Hematopoietic multipotent progenitor cell treated with erythropoietin and hydrocortisone succinate and interleukin-3 and kit ligand, for 4 days (in vitro differentiated cells): ENCODE measurements at regions not wholly inside any gene's neighbourhood (a gene's known extent, or its start where the extent isn't known, plus 50 kb on each side); places are given as distances from the start of the nearest gene placed in this dataset.
A peak's percentile ranks its signal among the peaks of the same experiment; 100 is the strongest.
"Not testable (repeated sequence)": the region's sequence is repeated elsewhere in the genome, so short reads cannot be mapped to it uniquely, and the experiment has no call there.

Source experiments
- DNase-seq: peaks from one replicate; pipeline ENCODE4 v3.0.0-alpha.2; 2015

DNA sequence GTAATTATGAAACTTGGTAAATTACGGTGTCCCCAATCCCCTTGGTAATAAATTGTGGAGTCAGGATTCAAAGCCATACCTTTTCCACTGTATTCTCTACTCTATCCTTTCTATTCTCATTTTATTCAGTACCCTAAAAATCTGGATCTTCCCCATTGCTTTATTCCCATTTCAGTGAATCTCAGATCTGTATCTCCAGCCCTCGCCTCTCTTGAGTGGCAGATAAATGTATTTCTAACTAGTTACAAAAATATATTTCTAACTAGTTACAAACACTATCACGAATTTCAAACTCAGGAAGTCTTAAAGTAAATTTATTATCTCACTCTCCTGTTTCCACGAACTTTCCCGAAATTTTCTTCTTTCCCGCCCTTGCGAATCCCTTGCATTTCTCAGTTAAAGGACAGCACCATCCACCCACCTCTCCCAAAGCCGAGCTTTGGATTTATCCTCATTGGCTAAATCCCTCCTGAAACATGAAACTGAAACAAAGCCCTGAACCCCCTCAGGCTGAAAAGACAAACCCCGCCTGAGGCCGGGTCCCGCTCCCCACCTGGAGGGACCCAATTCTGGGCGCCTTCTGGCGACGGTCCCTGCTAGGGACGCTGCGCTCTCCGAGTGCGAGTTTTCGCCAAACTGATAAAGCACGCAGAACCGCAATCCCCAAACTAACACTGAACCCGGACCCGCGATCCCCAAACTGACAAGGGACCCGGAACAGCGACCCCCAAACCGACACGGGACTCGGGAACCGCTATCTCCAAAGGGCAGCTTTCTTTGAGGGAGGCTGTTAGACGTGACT, 164.3 kb upstream of the PABPC3 start:
- peak; percentile 81 for DNase-seq

GRCh38 chr13:24933106-24934023, 162.6 kb upstream of the PABPC3 start:
- DNase-seq, result peak; percentile 84

DNA sequence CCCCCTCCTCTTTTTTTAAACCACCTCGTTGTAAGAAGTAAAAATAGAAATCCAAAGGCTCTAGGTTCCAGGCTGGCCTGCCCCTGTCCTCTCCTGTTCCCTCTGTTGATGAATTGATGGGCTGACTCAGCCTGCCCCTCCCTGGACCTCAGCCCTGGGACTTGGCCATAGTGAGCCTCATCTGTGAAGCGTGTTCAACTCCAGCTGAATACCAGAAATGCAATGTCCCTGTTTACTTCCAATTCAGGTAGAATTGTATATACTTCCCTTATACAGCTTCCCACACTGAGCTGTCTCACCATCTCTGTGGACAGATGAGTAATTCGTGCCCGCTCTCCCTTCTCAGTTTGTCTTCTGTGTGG, 161.9 kb upstream of the PABPC3 start:
- DNase-seq, result peak; percentile 34

DNA sequence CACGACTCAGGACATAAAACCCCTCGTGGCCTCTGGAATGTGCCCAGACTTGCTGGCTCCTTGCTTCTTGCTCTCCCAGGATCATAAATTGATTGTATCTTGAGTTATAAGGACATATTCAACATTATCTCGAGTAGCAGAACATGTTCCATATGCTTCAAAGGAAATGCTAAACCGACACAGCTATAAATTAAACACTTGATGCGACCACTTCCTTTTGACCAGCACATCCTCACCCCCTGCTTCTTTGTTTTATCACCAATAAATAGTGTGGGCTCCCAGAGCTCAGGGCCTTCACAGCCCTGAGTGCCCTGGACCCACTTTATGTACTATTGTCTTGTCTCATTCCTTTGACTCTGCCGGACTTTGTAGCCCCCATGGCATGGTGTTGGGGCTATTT, 157.0 kb upstream of the PABPC3 start:
- peak; percentile 75 for DNase-seq

- not testable (repeated sequence) for DNase-seq
These were observed 154.8 kb upstream of the PABPC3 start for GRCh38 chr13:24941023-24941713.

GRCh38 chr13:24943136-24943535, 152.8 kb upstream of the PABPC3 start:
- no peak for DNase-seq

DNA sequence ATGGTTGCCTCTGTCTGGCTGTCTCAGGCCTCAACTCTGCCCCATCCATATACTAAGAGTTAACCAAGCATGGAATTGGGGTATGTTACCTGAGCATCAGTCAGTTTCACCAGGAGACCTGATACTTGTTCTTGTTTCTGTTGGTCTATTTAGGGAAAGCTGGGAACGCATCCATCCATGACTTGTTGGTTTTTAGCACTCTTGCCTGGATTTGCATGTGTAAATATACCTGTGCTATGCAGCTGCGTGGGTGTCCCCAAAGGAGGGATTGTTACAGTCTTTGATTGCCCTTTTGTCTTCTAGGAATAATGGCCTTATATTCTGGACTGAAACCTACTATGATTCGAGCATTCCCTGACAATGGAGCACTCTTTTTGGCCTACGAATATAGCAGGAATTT, 151.9 kb upstream of the PABPC3 start:
- DNase-seq, result not testable (repeated sequence)

DNA sequence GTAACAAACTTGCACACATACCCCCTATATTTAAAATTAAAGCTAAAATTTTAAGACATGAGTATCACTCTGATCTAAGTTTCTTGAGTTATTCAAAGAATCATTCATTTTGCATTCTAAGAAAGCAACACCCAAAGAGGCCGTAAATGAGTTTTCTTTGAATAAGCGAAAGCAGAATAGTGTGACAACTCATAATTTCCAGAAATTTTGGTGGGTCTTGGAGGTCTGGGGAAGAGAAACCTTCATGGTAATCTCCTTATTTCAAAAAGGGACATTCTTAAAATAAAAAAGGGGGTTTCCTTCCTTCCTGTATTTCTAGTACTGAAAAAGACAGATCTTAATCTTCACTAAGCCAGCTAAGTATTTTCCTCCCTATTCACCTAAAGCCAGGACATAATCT, 147.0 kb upstream of the PABPC3 start:
- peak; percentile 42 for DNase-seq

DNA sequence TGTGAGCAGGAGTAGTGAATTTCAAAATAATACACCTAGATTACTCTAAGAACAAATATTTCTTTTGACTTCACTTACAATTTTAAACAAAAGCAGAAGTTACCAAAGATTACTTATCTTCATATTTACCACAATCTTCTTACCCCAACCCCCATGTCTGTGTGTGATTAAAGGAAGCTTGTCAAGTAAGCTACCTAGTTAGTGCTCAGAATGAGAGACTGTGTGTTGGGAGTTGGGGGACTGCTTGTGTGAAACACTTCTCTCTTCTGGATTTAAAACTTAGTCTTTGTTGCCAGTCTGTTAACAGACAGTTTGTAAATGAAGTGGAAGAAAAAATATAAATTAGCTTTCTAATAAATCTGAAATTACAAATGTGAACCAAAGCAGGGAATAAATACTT, 145.3 kb upstream of the PABPC3 start:
- DNase-seq, result peak; percentile 58

- not testable (repeated sequence) for DNase-seq
These were observed 128.0 kb upstream of the PABPC3 start for GRCh38 chr13:24967970-24968369.

DNA sequence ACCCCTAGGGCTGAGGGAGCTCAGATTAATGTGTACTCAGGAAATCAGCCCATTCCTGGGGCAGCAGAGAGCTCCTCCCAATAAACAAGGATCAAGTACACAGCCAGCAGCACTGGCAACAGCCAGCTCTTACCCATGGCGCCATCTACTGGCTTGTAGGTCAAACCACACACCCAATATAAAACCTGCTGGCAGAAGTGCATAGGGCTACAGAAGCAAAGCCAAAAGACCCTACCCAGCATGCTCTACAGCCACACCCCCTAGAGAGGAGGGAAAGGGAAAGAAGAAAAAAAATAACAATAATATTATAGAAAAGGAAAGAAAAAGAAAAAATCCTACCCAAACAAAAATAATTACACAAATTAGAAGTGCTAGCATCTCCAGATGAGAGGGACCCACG, 127.5 kb upstream of the PABPC3 start:
- DNase-seq, result peak; percentile 43

GRCh38 chr13:24973102-24973501, 122.8 kb upstream of the PABPC3 start:
- DNase-seq, result not testable (repeated sequence)

- not testable (repeated sequence) for DNase-seq
These were observed 114.6 kb upstream of the PABPC3 start for GRCh38 chr13:24981181-24981803.

DNA sequence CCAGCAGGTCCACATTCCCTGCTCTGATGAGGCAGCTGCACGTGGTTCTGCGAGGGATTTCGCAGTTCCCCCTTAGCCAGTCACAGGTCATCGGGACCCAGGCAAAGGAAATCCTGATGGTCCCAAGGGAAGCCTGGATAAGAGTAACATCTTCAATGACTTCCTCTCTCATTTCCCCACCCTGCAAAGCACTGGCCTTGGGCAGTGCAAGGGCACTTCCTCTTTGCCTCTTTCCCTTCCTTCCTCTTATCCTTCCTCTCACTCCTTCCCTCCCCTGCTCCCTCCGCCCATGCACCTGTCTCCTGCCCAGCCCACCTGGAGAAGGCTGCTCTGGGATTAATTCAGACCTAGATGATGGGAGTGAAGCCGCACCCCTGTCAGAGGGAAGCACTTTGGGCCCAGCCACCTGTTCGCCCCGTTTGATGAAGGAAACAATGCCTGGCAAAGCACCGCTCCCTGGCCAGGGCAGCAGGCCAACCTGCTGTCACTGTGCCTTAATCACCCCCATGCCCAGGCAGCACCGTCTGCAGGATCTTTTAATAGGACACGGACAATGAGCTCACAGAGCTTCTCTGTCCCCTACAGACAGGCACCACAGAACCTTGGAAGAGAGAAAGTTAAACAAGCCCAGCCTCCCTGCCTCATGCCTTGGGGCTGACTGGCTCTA, 113.5 kb upstream of the PABPC3 start:
- no peak for DNase-seq

DNA sequence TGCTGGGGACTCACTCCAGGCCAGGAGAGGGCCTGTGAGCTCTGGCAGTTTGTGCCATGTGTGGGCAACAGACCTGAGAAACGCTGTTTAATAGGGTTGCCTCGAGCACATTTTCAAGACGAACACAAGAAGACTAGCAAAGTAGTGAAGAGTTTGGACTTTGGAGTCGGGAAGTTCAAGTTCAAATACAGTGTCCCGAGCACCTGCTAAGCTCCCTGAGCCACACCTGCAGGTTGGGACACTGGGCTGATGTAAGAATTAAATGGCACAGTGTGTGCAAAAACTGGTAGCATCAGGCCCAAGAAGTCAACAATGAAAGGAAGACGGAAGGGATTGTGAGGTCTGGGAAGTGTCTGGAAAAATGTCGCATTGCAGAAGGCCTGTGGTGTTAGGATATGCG, 112.8 kb upstream of the PABPC3 start:
- DNase-seq, result no peak

DNA sequence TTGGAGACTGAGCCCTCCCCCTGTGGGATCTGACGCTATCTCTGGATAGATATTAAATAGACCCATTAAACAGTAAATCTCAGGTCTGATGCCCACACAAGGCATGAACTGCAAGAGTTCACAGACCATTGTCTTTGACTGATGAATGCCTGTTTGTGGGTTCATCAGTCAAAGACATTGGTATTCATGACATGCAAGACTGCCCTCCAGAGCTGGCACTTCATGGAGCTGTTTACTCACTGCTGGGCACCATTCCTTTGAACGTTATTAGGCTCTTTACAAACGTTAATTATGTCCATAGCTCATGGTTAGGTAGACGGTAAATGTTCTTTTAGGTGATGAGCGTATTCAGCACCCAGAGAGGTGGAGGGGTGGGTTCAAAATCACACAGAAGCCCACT, 111.8 kb upstream of the PABPC3 start:
- DNase-seq, result no peak

GRCh38 chr13:24985107-24985506, 110.8 kb upstream of the PABPC3 start:
- peak; percentile 64 for DNase-seq

DNA sequence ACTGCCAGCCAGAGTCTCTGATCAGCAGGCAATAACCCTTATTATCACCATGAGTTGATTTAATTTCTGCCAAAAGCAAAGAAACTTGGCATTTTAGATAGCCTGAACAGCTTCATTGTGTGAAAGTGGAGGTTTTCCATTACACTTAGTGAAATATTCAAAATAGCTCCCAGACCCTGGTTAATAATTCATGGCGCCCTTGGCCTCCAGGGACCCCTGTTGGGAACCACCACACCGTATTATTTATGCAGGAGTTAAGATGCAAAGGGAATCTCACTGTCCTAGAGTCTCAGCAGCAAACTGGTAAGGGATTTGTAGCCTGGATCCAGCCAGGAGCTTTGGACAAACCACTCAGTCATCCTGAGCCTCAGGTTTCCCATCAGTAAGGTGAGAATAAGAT, 110.0 kb upstream of the PABPC3 start:
- no peak for DNase-seq

- no peak for DNase-seq
These were observed 109.1 kb upstream of the PABPC3 start for GRCh38 chr13:24986826-24987225.

GRCh38 chr13:24989959-24990358, 106.0 kb upstream of the PABPC3 start:
- DNase-seq, result not testable (repeated sequence)

- peak; percentile 22 for DNase-seq
These were observed 103.0 kb upstream of the PABPC3 start for GRCh38 chr13:24992946-24993345.

DNA sequence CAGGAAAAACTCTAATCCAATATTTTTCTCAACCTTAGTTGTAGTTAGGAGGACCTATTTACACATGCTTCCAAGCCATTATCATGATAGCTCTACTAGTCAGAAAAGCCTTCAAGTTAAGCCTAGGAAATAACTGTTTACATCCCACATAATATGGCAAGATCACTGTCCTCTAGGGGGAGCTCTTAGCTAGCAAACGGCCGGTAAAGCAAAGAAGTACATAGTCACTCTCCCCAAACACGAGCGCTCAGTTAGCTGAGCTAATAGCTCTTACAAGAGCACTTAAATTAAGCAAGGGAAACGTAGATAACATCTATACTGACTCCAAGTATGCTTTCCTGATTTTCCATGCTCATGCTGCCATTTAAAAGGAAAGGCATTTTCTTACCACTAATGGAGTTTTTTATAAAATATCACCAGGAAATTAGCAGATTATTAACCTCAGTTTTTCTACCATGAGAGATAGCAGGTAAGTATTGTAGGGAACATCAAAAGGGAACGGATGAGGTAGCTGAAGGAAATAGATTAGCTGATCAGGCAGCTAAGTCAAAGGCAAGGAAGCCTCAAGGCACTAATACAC, 100.6 kb upstream of the PABPC3 start:
- DNase-seq, result peak; percentile 95
